K562 (cell line): ENCODE measurements at regions not wholly inside any gene's neighbourhood (a gene's known extent, or its start where the extent isn't known, plus 50 kb on each side); places are given as distances from the start of the nearest gene placed in this dataset.

Source experiments
- ATAC-seq: fragments of 200-7000 bp; cut with Tn5 transposase; 3 replicates; pipeline ENCODE4 v1.9.1; 2020; ENCODE audit warnings: moderate library complexity
- BruUV-seq: library from RNA; stranded (reverse); fragments of 400-500 nt; replicated peaks from 2 replicates; lab custom pipeline; 2021; lab: Mats Ljungman, UMichigan
- CTCF ChIA-PET: fragments of 300-600 bp; formaldehyde crosslinking; extraction: SDS; loops from one replicate; lab custom pipeline; 2021; ENCODE audit warnings: low intra/inter-chr PET ratio; lab: Yijun Ruan, JAX
- POLR2A ChIA-PET: fragments of 300-600, 350-650 bp; sonication (Branson Sonifier 250); formaldehyde crosslinking; extraction: SDS; loops from one replicate; lab custom pipeline; 2021; ENCODE audit warnings: antibody characterized with exemption, inconsistent platforms; lab: Yijun Ruan, JAX
- DNase-seq, 4 experiments: peaks; one replicate each; pipeline versions ENCODE4 v3.0.0 to v3.0.0-alpha.2; 2011 to 2018; ENCODE audit warnings: low spot score in 3 of 4, mixed read lengths in 3 of 4; ENCODE audit errors: extremely low read depth in 1 of 4
- FAIRE-seq: peaks from 2 replicates; lab custom pipeline; 2011; peaks lifted over from hg19 to GRCh38; lab: Jason Lieb, UNC
- H2AFZ ChIP-seq: 2 replicates; pipeline ENCODE4 v1.6.0; 2011; ENCODE audit warnings: low read depth, low read length, control low read depth, inconsistent platforms
- H3K27ac ChIP-seq: fragments of 200-600 bp; 3 replicates; pipeline ENCODE4 v1.8.0; 2011; ENCODE audit warnings: low read depth, mild to moderate bottlenecking, control low read depth, inconsistent platforms, low read length, moderate library complexity, mixed read lengths; ENCODE audit errors: extremely low read depth
- H3K27me3 ChIP-seq, 2 experiments: fragments of 300-600 bp in 1 of 2; 2 replicates in 1 of 2; 3 replicates in 1 of 2; pipeline versions ENCODE4 v1.6.0 to v1.8.0; 2011; ENCODE audit warnings: inconsistent platforms in 2 of 2, low read length in 2 of 2, mild to moderate bottlenecking in 1 of 2, mixed read lengths in 1 of 2, moderate library complexity in 1 of 2; ENCODE audit not compliant: control insufficient read depth in 2 of 2, insufficient read depth in 2 of 2
- H3K36me3 ChIP-seq: fragments of 300-600 bp; 3 replicates; pipeline ENCODE4 v1.8.0; 2011; ENCODE audit warnings: mild to moderate bottlenecking, low read length, inconsistent platforms; ENCODE audit not compliant: control insufficient read depth, insufficient read depth
- H3K4me1 ChIP-seq, 2 experiments: fragments of 200-600 bp in 1 of 2; replicated peaks in 1 of 2; 2 replicates in 1 of 2; 3 replicates in 1 of 2; pipeline versions ENCODE4 v1.5.1 to v1.8.0; 2011; ENCODE audit warnings: inconsistent platforms in 2 of 2, low read length in 2 of 2, mild to moderate bottlenecking in 1 of 2, mixed read lengths in 1 of 2, moderate library complexity in 1 of 2; ENCODE audit not compliant: control insufficient read depth in 2 of 2, insufficient read depth in 2 of 2
- H3K4me2 ChIP-seq: 2 replicates; pipeline ENCODE4 v1.6.1; 2011; ENCODE audit warnings: low read length, control low read depth, inconsistent platforms, mixed read lengths; ENCODE audit not compliant: insufficient read depth
- H3K4me3 ChIP-seq: fragments of 200-600 bp; sonication (generic), shearing (Covaris generic); 2 replicates; pipeline ENCODE4 v1.5.1; 2016; ENCODE audit warnings: control low read depth, inconsistent platforms
- H3K79me2 ChIP-seq: fragments of 200-600 bp; 3 replicates; pipeline ENCODE4 v1.8.0; 2011; ENCODE audit warnings: low read length, inconsistent platforms; ENCODE audit not compliant: control insufficient read depth, insufficient read depth
- H3K9ac ChIP-seq, 2 experiments: 2 replicates each; pipeline versions ENCODE4 v1.6.0 to v1.6.1; 2011; ENCODE audit warnings: low read depth in 2 of 2, low read length in 2 of 2, control low read depth in 1 of 2, inconsistent platforms in 1 of 2, mild to moderate bottlenecking in 1 of 2, mixed read lengths in 1 of 2; ENCODE audit not compliant: insufficient read depth in 1 of 2
- H3K9me1 ChIP-seq: one replicate; pipeline ENCODE4 v1.6.0; 2011; ENCODE audit warnings: inconsistent platforms, mild to moderate bottlenecking, low read length, moderate library complexity; ENCODE audit not compliant: control insufficient read depth, insufficient read depth
- H3K9me3 ChIP-seq: replicated peaks from 2 replicates; pipeline ENCODE4 v1.5.1; 2011; ENCODE audit warnings: low read depth, low read length, inconsistent platforms; ENCODE audit not compliant: control insufficient read depth, insufficient read depth
- H4K20me1 ChIP-seq: replicated peaks from 2 replicates; pipeline ENCODE4 v1.6.1; 2011; ENCODE audit warnings: low read length, inconsistent platforms, mixed read lengths; ENCODE audit not compliant: control insufficient read depth, insufficient read depth
- AFF1 ChIP-seq, 2 experiments: fragments of 450-650 bp; IDR thresholded peaks; 2 replicates each; pipeline ENCODE4 v1.6.1; 2018; ENCODE audit warnings: mild to moderate bottlenecking in 2 of 2, low read depth in 1 of 2; ENCODE audit not compliant: partially characterized antibody in 2 of 2
- DNMT1 ChIP-seq: fragments of 450-650 bp; IDR thresholded peaks from 2 replicates; pipeline ENCODE4 v1.6.1; 2016; ENCODE audit warnings: antibody characterized with exemption, mild to moderate bottlenecking
- ELF1 ChIP-seq: fragments of 200-800 bp; sonication (Bioruptor generic); IDR thresholded peaks from 2 replicates; pipeline ENCODE4 v1.6.1; 2016; ENCODE audit warnings: missing genetic modification characterization, missing compliant biosample characterization
- FOXA1 ChIP-seq: fragments of 450-650 bp; IDR thresholded peaks from 2 replicates; pipeline ENCODE4 v1.6.1; 2016; ENCODE audit warnings: mild to moderate bottlenecking, borderline replicate concordance
- FOXJ2 ChIP-seq: fragments of 200-800 bp; sonication (Bioruptor generic); IDR thresholded peaks from 2 replicates; pipeline ENCODE4 v1.6.1; 2016; ENCODE audit warnings: missing genetic modification characterization, missing compliant biosample characterization
- HES1 ChIP-seq: fragments of 450-650 bp; IDR thresholded peaks from 2 replicates; pipeline ENCODE4 v1.6.1; 2016; ENCODE audit warnings: low read depth, mild to moderate bottlenecking, moderate library complexity
- MED1 ChIP-seq: sonication (generic); formaldehyde crosslinking; IDR thresholded peaks from 2 replicates; pipeline ENCODE4 v1.8.1; 2023; ENCODE audit warnings: missing genetic modification reagents, borderline replicate concordance
- PKNOX1 ChIP-seq: fragments of 450-650 bp; IDR thresholded peaks from 2 replicates; pipeline ENCODE4 v1.6.1; 2016
- ZNF589 ChIP-seq: fragments of 200-800 bp; sonication (Bioruptor generic); IDR thresholded peaks from 2 replicates; pipeline ENCODE4 v1.6.1; 2016; ENCODE audit warnings: low read depth, missing genetic modification characterization, missing compliant biosample characterization
- ZNF79 ChIP-seq: fragments of 250-450 bp; sonication (Bioruptor Pico); IDR thresholded peaks from 2 replicates; pipeline ENCODE4 v1.4.0; 2020; ENCODE audit warnings: low read depth, mild to moderate bottlenecking, moderate library complexity
- ZZZ3 ChIP-seq: fragments of 450-650 bp; IDR thresholded peaks from 2 replicates; pipeline ENCODE4 v1.6.1; 2016; ENCODE audit warnings: antibody characterized with exemption, mild to moderate bottlenecking, moderate library complexity
- WGBS: fragments of 100-300 bp; shearing (Covaris generic); methylation state at CpG from one replicate; pipeline ENCODE4 v1.1.6; 2016; ENCODE audit warnings: low coverage, mixed read lengths; ENCODE audit not compliant: insufficient coverage; ENCODE audit errors: missing lambda C conversion rate; 5-methylcytosine and 5-hydroxymethylcytosine counted together
- in situ Hi-C: fragments of 300-500 bp; cut with MboI; formaldehyde crosslinking; loops from 4 replicates; pipeline ENCODE4 v1.15.0; 2018; ENCODE audit warnings: inconsistent platforms, mixed read lengths
- intact Hi-C: fragments of 100-400 bp; cut with micrococcal nuclease; formaldehyde crosslinking; loops from 2 replicates; pipeline ENCODE4 v1.14.2; 2022

- TF ChIP-seq MED1 (CRISPR knock-in tag), result no peak
Observed at GRCh38 chr2:45167920-45168629, 158.8 kb upstream of the SIX2 start (continued).

- Histone ChIP-seq H4K20me1 (no peaks in the 10 kb centered on the region), H3K27ac (no peak overlapping the region), H3K79me2 (no peaks in the 10 kb centered on the region), H2AFZ (no peak overlapping the region), H3K9me1 (no peaks in the 10 kb centered on the region), H3K4me1 (no peaks in the 10 kb centered on the region; a peak in 1 of 5 replicates), H3K27me3 (peaks cover 10 to 40% of the 10 kb centered on the region in 2 experiments; a peak in 3 of 5 replicates), H3K36me3 (no peaks in the 10 kb centered on the region), H3K9me3 (no peaks in the 10 kb centered on the region), H3K4me3 (no peak overlapping the region), H3K9ac (no peak overlapping the region), H3K4me2 (no peak overlapping the region)
- intact Hi-C loops, result no loop called here
- FAIRE-seq (no peak), ATAC-seq (no peak), DNase-seq (no peak)
- 2% methylated on average over 4 of the region's 4 CpGs for WGBS
- TF ChIP-seq PKNOX1, result no peak
- TF ChIP-seq ZNF589, result no peak
- no peak for TF ChIP-seq ELF1
- no peak for TF ChIP-seq FOXJ2 (tag)
- TF ChIP-seq AFF1 (IDR thresholded peaks at IDR 0.05; ENCODE audit: low read depth in 1 of 2, partially characterized antibody in 2 of 2), result no peak
- TF ChIP-seq ZNF79 (CRISPR knock-in tag), result no peak
- no peak for TF ChIP-seq HES1
- TF ChIP-seq FOXA1, result no peak
- no peak for TF ChIP-seq DNMT1
- no peak for TF ChIP-seq ZZZ3
- in situ Hi-C loops, result no loop called here
- ChIA-PET CTCF (no interaction called here), POLR2A (no interaction called here)
- BruUV-seq, result no TSS peak
Observed at GRCh38 chr2:45166229-45166890, 157.1 kb upstream of the SIX2 start.
